ENCODE measurements at regions not wholly inside any gene's neighbourhood (a gene's known extent, or its start where the extent isn't known, plus 50 kb on each side); places are given as distances from the start of the nearest gene placed in this dataset.
A peak's percentile ranks its signal among the peaks of the same experiment; 100 is the strongest.

DNA sequence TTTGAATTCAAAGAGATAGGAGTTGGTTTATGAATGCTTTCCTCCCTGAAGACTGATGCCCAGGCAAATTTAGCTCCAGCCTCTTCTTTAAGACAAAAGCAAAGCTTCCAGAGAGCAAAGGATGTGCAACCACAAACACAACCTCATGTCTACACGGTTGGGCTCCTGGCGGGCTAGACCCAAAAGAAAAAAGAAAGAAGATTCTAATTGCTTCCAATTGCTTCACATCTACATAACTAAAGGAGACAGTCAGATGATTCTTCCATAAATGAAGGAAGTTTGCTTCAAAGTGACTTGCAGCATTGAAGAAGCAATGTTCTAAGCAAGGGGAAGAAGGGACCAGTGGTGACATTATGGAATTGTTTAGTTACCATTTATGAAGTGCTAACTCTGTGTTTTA, 1603.0 kb upstream of the TENM3 start:
- DNase-seq = no peak

DNA sequence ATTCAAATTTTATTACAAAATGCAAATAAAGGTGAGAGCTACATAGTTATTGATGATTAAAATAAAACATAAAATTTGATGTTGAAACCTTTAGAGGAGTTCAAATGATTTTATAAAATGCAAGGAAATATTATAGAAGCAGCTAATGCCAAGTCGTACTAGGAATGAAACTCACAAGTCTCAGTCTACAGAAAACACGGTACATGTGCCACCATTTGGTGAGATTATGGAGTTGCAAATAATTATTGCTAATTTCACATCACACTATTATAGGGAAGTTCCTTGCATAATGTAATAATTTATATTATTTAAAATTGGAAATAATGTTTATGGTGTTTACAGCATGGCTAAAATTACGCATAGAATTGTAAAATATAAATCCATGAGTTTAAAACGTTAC, 1601.7 kb upstream of the TENM3 start:
- no peak for DNase-seq

DNA sequence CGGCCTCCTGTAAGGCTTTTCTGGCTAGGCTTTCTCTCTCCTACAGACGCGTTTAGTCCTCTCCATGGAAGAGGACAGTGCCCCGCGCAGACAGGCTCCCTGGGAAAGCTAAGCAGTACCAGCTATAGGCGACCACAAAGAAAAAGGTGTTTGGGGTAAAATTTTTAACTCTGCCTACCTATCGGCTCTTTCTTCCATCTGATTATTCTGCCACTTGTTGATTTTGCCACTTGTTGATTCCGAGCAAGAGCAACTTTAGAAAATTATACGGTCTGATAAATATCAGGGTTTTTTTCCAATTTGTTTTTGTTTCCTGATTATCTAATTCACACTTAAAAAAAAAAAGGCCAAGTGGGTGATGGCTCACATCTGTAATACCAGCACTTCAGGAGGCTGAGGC, 1600.5 kb upstream of the TENM3 start:
- no peak for DNase-seq

DNA sequence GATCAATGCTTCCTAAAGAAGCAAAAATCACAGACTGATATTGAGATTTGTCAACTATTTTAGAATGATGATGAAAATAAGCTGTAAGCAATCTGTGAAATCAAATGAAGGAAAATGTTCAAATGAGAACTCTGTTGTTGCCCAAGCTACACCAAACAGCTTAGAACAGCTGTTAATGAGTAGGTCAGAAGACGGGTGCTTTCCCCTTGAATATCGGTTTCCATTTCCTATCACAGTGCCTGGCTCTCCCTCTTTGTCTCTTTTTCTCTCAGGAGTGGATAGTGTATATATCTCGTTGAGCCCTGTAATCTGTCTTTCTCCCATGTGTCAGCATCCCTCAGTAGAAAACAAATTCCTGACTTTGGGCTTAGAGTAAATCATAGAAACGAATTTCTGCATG, 1592.9 kb upstream of the TENM3 start:
- no peak for DNase-seq

DNA sequence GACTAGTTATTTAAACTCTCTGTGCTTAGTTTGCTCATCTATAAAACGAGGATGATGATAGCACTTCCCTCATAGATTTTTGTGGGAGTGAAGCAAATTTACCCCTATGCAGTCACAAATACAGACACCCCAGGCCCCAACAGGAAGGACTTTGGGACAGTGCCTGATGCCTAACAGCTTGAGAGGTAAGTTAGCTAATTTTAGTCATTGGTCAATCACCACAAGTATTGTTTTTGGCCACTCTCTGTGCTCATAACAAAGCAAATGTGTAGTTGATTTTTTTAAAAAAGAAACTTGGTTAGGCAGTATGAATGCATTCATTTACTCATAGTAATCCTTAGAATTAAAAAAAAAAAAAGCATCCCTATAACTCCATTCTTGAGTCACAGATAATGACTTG, 1590.7 kb upstream of the TENM3 start:
- DNase-seq = no peak

DNA sequence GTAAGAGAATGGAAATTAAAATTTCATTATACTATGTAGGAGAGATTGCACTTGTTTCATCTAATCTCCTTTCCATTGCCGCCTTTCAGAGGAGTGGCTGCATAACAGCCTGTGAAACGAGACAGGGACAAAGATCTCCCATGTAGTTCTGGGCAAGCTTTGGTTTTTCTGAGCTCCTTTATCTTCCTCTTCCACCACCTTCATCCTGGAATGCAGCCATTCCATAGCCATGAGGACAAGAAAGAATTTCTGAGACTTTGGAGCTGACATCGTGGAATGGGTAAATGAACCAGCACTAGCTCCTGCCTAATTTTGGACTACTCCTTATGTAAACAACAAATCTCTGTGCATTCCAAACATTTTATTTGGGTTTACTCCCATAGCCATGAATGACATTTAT, 1587.3 kb upstream of the TENM3 start:
- DNase-seq = no peak

DNA sequence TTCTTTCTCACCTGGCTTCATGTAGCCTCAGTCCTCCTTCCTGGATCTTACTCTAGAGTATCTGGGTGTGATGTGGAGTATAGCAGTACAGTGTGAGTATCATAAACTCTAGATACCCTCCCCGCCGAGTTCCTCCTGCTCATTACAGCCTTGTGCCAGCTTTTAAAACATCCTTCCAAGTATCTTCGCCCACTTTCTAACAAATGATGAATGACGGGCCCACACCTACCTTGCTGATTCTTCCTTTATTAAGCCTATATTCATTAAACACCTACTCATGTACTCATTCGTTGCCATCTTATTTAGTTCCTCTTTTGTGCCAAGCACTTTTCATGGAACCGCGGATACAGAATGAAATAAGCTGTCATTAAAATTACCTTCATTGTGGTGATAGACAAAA, 1585.3 kb upstream of the TENM3 start:
- no peak for DNase-seq

DNA sequence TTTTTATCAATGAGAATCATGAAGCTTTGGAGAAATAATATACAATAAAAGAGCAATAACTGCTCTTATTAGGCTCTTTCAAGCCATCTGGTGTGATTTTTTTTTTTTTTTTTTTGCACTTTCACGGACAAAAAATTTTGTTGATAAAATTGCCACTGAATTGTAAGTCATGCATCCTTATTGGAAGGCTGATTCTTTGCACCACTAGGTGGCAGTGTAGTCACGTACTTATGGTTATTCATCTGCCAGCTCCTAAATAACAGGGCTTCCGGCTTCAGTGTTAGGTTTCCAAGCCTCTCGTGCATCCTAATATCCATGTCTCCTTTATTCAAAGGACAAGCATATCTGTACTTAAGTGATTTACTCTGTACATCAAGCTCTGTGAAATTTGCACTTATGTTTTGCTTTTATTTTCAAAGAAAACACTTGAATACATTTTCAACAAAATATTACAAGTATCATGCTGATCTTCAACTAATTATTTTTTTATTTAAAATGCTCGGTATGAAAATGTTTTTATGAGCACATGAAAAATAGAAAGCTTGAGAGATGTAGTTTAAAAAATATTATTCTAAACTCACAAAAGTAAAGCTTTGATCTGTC, 1578.3 kb upstream of the TENM3 start:
- DNase-seq = peak; percentile 65

DNA sequence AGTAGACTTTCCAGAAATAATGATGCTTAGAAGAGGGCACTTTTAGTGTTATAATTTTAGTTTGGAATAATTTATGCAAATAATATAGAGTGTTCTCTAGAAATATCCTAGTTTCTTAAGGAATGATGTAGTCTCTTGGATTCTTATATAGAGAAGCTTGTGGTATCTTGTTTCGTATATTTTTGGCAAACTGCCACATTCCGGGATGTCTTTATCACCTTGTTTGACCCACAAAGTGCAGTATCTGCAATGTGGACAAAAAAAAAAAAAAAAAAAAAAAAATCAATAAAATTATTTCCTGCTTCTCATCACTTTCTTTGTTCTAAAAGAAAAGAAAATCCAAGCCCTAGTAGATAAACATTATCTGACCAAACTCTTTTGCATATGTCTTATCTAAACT, 1577.7 kb upstream of the TENM3 start:
- no peak for DNase-seq

DNA sequence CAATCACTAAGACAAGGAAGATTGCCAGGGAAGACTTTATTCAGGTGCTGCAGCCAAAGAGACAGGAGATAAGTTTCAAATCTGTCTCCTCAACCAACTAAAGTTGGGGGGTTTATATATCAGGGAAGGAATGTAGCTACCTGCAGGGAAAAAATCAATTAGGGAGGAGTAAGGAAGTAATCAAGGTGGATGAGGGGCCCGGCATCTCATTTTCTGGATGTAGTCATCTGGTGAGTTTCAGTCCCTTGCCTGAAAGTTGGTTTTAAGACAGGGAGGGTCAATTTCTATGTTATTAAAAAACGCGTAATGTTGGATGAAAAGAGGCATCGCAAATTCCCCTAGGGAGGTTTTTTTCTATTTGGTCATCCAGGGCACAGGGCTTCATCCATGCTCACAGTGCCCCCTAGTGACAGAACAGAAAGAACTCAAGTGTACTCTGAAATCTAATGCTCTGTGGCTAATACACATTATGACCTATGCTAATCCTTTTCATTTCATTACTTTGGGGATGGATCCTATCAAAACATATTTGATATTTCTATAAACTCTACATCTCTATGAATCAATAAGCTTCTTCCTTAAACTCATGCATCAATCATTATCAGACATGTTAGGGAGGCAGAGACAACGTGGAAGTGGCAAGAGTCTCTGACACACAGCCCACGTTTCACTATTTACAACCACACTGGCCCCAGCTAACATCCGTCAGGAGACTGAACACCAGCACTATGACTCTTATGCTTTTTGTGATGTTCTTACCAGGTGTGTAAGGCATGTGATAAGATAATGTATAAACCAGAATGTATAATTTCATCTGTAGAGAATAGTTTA, 1577.0 kb upstream of the TENM3 start:
- peak; percentile 46 for DNase-seq

DNA sequence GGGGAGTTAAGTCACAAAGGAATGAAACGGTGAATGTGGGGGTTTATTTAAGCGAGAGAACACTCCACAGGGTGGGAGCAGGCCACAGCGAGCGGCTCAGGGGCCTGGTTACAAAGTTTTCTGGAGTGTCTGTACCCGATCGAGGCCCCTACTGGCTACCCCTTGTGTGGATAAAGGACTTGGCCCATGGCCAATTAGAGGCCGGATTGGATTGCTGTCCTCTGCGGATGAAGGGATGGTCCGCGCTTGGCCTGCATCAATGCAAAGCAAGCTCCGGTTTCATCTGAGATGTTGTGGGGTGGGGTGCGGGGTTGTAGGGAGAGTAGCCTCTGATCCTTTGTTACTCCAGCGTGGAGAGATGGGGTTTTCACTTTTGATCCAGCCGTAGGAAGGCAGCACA, 1574.5 kb upstream of the TENM3 start:
- no peak for DNase-seq

DNA sequence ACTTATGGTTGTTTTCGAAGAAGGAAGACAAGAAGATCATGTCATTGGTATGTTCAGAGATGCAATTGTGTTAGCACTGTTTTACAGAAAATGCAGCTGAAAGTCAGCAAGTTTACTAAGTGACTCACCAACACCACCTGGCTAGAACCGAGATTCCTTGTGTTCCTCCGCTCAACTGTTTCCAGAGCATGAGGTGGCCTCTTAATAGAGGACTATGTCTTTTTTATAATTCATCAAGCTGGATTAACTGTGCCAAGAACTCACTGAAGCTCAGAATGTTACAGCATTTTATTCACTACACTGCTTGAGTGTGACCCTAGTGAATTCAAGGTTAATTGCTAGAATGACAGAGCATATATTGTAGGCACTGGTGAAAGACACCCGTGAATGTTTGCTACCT, 1573.5 kb upstream of the TENM3 start:
- no peak for DNase-seq

DNA sequence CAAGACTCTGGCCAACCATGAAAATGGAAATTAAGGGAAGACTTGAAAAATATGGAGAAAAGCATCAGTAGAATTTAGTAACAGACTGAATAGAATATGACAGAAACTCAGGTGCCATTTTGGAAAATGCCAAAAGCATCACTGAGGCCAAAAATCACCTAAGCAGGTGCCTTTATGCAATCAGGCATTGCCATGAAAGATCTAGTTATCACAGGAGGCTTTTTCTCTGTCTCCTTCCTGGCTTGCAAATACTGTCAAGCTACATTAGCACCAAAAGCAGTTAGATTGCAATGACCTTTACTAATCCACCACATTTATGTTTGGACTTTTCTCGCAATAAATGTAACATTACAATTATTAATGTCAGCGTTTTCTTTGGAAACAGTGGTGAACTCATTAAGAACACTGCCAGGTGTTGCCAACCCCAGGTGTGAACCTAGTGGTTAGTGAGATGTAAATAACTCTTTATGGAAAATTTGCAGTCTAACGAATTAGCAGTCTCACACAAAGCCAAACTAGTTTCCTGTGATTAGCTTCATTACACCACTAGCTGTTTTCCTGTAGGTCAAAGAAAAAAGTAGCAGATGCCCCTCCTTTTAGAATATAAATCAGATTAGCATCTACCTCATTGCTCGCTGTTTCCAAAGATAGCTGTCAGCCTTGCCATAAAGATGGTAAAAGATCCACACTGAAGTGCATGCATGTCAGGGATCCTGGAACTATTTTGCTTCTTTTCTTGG, 1568.4 kb upstream of the TENM3 start:
- no peak for DNase-seq

DNA sequence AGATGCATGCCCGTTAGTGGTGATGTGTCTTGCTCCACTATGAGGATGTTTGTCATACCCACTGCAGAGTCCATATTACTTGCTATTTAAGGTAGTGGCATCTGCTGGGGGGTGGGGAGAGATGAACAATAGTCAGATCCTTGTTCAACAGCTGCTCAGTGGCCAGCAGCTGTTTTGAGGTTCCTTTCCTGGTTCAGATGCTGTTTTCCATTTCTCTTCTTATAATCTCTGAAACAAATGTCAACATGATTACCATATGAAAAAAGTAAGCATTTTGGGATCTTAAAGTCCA, 1567.9 kb upstream of the TENM3 start:
- no peak for DNase-seq

DNA sequence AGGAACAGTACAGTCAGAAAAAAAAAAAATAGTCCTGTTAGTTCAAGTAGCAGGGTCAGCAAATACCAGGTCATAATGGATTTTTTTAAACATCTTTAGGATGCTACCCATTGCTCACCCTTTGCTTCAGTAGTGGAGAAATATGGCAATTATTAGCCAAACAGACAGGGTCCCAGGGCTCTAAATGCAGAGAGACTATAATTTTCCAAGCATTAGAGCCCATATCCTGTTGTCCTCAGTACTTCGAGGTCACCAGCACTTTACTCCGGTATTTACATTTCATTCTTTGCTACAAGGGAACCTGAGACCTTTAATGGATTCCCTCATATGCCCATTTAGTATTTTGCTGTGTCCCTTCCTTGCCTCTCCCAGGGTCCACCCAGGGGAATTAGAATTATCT, 1562.9 kb upstream of the TENM3 start:
- peak; percentile 79 for DNase-seq

DNA sequence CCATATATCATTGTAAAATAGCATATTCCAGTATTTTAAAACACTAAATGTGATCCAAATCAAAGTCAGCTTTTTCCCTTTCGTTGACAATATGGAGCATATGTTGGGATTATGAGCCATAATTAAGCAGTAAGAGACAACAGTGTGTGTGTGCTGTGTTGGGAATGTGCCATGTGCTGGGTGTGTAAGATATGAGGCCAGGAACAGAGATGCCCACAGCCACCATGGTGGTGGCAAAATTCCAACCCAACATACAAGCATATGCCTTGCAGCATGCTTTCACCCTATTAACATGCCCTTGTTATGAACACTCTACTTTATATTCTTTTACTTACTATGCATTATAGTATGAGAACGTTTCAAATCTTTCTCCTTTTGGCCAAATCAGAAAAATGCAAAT, 1560.4 kb upstream of the TENM3 start:
- DNase-seq = no peak

DNA sequence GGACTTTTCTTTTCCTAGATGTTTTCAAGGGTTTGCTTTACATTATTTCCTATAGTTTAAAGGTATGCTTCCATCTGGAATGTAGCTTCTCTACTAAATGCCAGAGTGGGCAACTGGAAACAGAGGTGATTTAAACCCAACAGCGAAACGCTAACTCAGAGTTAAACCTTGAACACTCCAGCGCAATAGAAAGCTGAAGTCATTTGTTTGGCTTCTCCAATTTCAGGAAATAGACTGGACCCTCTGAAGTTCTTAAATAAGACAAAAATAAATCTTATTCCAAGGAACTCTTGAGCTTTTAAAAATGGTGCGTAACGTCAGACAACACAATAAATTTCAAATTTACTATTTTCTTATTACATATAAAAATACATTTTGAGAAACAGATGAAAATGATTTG, 1560.0 kb upstream of the TENM3 start:
- DNase-seq = no peak

DNA sequence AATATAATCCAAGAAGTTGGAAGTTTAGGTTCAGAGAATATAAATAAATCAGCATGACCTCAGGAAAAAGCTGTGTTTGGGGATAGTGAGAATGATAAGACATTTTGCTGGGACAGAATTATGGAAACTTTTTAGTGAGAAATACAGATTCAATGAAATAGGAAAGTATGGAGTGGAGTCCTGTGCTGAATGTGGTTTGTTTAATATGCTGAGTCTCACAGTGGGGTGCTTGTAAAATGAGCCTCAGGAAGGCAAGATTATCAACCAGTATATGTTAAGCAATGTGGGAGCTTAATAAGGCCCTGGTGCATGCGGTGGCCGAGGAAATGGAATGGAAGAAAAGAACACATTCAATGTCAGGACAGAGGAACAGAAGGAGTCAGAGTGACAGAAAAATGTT, 1554.7 kb upstream of the TENM3 start:
- no peak for DNase-seq

DNA sequence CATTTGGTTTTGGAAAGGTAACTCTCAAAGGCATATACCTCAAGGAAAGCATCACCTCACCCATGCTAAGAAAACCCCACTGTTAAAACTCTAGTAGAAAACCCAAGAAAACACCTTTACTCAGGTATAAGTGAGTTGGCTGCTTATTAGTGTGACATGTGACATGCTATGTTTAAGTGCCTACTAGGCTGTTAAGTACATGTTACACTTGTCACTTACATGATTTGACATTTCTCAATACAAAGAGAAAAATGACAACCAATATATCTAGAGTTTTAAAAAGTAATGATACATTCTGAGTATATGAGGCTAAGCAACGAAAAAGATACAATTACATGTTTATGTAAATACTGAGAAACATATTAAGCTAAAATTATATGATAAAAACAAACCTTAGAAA, 1548.3 kb upstream of the TENM3 start:
- no peak for DNase-seq

DNA sequence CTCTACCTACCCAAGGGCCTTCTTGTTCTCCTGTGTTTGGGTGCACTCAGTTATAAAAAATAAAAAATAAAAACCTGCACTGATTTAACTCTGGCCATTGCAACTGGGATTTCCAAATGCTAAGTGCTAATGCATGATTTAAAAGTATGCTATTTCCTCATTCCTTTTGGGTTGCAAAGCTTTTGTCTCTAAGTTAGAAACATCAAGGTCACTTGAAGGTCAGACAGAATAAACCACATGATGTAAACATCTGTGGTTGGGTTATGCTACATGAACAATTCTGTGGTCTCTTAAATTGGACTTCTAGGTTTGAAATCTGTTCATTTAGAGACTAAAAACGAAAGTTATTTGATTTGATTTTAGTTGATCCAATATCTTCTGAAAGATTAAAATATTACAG, 1547.4 kb upstream of the TENM3 start:
- no peak for DNase-seq

DNA sequence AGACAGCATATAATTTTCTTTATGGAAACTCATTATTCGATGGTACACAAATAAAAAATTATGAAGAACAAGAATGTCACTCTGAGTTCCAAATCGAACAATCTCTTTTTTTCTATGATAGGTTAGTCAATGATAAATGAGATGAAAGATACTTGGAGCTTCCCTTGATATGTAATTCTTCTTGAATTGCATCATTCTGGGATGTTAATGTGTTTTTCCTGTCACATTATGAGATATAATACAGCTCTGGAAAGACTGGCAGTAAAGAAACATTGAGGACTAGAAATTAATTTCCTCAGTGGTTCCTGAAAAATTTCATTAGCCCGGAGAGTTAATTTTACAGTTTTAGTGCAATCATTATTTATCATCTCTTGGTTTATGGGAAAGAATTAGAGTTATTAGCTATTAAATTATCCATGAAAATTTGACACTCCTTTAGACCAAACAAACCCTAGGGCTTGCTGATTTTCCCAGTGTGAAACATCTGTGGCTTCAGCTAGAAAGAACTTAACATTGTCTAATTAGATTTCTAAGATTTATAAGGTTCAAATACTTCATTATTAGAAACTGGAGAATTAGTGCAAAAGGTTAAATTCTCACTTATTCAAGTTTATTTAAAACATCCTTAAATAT, 1546.6 kb upstream of the TENM3 start:
- no peak for DNase-seq

DNA sequence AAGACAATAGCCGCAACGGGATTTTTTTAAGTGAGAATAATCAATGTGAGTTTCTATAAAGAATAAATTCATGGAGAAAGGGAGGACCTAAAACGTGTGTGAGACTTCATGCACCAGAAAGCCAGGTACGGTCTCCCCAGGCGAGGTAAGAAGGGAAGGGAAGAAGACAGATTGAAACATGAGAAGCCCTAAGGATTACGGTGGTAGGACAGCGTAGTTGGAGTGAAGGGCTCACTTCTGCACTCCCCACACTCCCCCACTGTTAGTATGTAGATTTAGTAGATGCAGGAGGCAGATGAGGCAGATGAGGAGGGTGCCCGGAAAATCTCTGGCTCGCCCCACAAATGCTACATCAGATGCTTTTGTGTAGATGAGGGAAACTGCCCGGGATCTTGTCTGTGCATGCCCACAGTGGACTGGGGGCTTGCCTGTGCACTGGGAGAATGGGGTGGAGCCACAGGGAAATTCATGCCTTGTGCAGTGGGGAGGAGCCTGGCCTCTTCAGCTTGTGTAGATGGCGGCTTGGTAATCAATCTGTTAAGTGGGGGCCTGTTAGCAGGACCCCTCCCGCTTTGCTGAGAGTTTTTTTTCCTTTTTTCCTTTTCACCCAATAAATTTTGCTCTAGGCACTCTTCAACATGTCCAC, 1544.5 kb upstream of the TENM3 start:
- DNase-seq = no peak

DNA sequence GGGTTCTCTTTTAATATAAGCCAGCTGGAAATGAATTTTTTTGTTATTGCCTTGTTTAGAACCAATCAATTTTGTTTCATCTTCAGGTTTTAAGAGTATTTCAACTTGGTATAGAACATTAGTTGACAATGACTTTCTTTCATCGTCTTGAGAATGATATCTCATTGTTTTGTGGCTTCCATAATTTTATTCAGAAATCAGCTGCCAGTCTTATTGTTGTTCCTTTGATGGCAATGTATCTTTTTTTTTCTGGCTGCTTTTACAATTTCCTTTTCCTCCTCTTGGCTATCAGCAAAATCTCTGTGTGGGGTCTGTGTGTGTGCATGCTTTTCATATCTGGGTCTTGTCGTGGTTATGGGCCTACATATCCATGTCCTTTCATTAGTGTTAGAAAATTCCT, 1536.4 kb upstream of the TENM3 start:
- DNase-seq = no peak
